Left ventricle myocardium inferior (tissue), 1 donor: ENCODE measurements at regions not wholly inside any gene's neighbourhood (a gene's known extent, or its start where the extent isn't known, plus 50 kb on each side); places are given as distances from the start of the nearest gene placed in this dataset.
A peak's percentile ranks its signal among the peaks of the same experiment; 100 is the strongest.
"Not testable (repeated sequence)": the region's sequence is repeated elsewhere in the genome, so short reads cannot be mapped to it uniquely, and the experiment has no call there.

Experiments
- DNase-seq: peaks from one replicate; pipeline ENCODE4 v3.0.0-alpha.2; 2020
- H3K27ac ChIP-seq: fragments of 200-600 bp; replicated peaks from 2 replicates; pipeline ENCODE4 v1.8.0; 2021
- H3K27me3 ChIP-seq: fragments of 200-600 bp; 2 replicates; pipeline ENCODE4 v1.8.0; 2021; ENCODE audit warnings: low read depth
- H3K36me3 ChIP-seq: fragments of 200-600 bp; 2 replicates; pipeline ENCODE4 v1.8.0; 2021
- H3K4me1 ChIP-seq: fragments of 200-600 bp; 2 replicates; pipeline ENCODE4 v1.8.0; 2021
- H3K4me3 ChIP-seq: fragments of 200-600 bp; 2 replicates; pipeline ENCODE4 v1.8.0; 2021; ENCODE audit warnings: mild to moderate bottlenecking, moderate library complexity
- H3K9me3 ChIP-seq: fragments of 200-600 bp; replicated peaks from 2 replicates; pipeline ENCODE4 v1.8.0; 2021
- intact Hi-C: fragments of 100-400 bp; cut with micrococcal nuclease; formaldehyde crosslinking; loops from one replicate; pipeline ENCODE4 v1.11.0; 2022
- TF ChIP-seq, protein P1 (sequence below): fragments of 200-600 bp; IDR thresholded peaks from 2 replicates; pipeline ENCODE4 v1.8.0; 2021; ENCODE audit warnings: antibody characterized with exemption, mild to moderate bottlenecking, borderline replicate concordance
- donor health status: DM: no; HTN: yes; CAD: no; lungs with severe emphysema.

DNA sequence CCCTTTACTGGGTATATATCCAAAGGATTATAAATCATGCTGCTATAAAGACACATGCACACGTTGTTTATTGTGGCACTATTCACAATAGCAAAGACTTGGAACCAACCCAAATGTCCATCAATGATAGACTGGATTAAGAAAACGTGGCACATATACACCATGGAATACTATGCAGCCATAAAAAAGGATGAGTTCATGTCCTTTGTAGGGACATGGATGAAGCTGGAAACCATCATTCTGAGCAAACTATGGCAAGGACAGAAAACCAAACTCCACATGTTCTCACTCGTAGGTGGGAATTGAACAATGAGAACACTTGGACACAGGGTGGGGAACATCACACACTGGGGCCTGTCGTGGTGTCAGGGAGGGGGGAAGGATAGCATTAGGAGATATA, 59.2 kb downstream of the CXorf49B start:
- H3K9me3 ChIP-seq, intact Hi-C loops, H3K27ac ChIP-seq, H3K4me3 ChIP-seq, H3K27me3 ChIP-seq, DNase-seq, H3K36me3 ChIP-seq, H3K4me1 ChIP-seq: not testable (repeated sequence)

DNA sequence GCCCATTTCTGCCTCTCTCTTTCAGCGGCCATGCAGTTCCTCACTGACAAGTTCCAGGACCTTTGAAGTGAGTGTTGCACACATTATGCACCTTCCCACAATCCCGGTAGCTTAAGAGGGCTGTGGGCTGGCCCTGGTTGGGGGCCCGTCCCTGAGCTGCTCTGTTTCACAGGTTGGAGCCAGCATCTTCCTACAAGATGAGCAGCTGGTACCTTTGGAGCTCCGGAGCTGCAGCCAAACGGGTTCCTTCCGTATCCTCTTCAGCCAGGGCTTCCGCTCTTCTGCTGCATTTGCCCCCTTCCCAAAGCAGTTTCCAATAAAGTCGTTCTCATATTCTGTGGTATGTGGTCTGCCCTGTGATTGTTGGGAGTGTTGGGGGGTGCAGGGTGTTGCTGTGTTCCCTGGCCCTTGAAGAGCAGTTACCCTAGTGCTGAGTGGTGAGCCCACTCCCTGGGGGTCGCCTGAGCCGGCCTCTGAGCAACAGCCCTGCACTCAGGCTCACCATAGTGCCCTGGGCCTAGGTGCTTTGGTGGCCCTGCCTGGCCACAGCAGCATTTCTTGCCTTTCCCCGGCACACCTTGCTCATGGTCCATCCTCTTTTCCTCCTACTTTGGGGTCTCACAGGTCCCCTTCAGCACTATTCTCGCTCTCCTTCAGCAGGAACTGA, 60.4 kb downstream of the CXorf49B start:
- no peaks in the 10 kb centered on the region for H3K4me1 ChIP-seq
- intact Hi-C loops, result no loop called here
- TF ChIP-seq, protein P1, sequence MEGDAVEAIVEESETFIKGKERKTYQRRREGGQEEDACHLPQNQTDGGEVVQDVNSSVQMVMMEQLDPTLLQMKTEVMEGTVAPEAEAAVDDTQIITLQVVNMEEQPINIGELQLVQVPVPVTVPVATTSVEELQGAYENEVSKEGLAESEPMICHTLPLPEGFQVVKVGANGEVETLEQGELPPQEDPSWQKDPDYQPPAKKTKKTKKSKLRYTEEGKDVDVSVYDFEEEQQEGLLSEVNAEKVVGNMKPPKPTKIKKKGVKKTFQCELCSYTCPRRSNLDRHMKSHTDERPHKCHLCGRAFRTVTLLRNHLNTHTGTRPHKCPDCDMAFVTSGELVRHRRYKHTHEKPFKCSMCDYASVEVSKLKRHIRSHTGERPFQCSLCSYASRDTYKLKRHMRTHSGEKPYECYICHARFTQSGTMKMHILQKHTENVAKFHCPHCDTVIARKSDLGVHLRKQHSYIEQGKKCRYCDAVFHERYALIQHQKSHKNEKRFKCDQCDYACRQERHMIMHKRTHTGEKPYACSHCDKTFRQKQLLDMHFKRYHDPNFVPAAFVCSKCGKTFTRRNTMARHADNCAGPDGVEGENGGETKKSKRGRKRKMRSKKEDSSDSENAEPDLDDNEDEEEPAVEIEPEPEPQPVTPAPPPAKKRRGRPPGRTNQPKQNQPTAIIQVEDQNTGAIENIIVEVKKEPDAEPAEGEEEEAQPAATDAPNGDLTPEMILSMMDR, result no peak
- no peaks in the 10 kb centered on the region for H3K9me3 ChIP-seq
- no peaks in the 10 kb centered on the region for H3K27me3 ChIP-seq
- no peaks in the 10 kb centered on the region for H3K36me3 ChIP-seq
- H3K4me3 ChIP-seq, result no peak overlapping the region
- no peak for DNase-seq
- no peak overlapping the region for H3K27ac ChIP-seq

DNA sequence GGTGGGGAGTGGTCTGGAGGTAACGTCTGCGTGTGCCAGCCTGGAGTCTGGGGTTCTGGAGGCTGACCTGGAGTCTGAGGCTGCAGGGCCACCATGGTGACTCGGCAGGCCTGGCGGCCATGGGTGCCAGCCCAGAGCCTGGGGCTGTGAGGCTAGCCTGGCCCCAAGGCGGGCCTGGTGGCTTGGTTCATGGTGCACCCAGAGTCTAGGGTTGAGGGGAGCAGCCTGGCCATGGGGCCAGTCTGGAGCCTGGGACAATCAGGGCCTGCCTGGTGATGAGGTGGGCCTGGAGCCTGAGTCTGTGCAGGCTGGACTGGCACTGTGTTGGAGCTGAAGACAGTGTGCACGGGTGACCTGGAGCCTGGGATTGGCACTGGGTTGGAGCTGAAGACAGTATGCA, 64.9 kb downstream of the CXorf49B start:
- Histone ChIP-seq H3K27me3 (peaks cover 8% of the 10 kb centered on the region), H3K27ac (no peak overlapping the region), H3K36me3 (no peaks in the 10 kb centered on the region), H3K4me3 (no peak overlapping the region), H3K4me1 (no peaks in the 10 kb centered on the region), H3K9me3 (no peaks in the 10 kb centered on the region)
- DNase-seq, result no peak
- intact Hi-C loops, result no loop called here
- TF ChIP-seq, protein P1, result no peak

DNA sequence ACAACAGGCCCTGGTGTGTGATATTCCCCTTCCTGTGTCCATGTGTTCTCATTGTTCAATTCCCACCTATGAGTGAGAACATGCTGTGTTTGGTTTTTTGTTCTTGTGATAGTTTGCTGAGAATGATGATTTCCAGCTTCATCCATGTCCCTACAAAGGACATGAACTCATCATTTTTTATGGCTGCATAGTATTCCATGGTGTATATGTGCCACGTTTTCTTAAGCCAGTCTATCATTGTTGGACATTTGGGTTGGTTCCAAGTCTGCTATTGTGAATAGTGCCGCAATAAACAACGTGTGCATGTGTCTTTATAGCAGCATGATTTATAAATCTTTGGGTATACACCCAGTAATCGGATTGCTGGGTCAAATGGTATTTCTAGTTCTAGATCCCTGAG, 72.6 kb upstream of the NHSL2 start:
- H3K4me3 ChIP-seq, DNase-seq, H3K9me3 ChIP-seq, intact Hi-C loops, H3K4me1 ChIP-seq, H3K27me3 ChIP-seq, H3K36me3 ChIP-seq, H3K27ac ChIP-seq: not testable (repeated sequence)

DNA sequence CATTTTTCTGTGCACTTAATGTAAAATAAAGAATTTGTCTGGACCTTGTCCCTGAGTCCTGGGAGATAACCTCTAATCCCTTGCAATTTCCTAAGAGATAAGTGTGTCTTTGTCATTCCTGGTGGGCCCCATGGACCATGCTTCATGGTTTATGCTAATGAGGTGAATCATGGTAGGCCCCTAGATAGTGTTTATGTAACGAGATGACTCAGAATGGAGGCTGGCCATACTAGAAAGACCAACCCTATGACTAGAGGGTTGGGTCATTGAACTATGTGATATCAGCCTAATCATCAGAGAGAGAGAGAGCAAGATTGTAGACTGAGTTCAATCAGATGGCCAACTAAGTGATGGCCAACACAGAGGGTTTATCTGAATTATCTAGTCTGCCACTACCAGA, 64.2 kb upstream of the NHSL2 start:
- no peak for DNase-seq
- H3K4me1 ChIP-seq, result no peaks in the 10 kb centered on the region
- H3K27ac ChIP-seq, result no peak overlapping the region
- no peaks in the 10 kb centered on the region for H3K36me3 ChIP-seq
- H3K4me3 ChIP-seq, result no peak overlapping the region
- H3K27me3 ChIP-seq, result no peaks in the 10 kb centered on the region
- TF ChIP-seq, protein P1, result no peak
- intact Hi-C loops, result no loop called here
- no peaks in the 10 kb centered on the region for H3K9me3 ChIP-seq

DNA sequence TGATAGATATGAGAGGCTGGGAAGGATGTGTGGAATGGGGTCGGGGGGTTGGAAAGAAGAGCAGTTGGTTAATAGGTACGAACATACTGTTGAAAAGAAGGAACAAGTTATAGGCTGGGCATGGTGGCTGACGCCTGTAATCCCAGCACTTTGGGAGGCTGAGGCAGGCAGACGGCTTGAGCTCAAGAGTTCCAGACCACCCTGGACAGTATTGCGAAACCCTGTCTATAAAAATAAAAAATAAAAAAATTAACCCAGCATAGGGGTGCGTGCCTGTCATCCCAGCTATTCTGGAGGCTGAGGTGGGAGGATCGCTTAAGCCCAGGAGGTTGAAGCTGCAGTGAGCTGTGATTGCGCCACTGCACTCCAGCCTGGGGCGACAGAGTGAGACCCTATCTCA, 58.5 kb upstream of the NHSL2 start:
- TF ChIP-seq, protein P1, result no peak
- intact Hi-C loops, result no loop called here
- Histone ChIP-seq H3K36me3 (no peaks in the 10 kb centered on the region), H3K9me3 (no peaks in the 10 kb centered on the region), H3K27ac (no peak overlapping the region), H3K27me3 (no peaks in the 10 kb centered on the region), H3K4me3 (no peak overlapping the region), H3K4me1 (no peaks in the 10 kb centered on the region)
- DNase-seq, result no peak

DNA sequence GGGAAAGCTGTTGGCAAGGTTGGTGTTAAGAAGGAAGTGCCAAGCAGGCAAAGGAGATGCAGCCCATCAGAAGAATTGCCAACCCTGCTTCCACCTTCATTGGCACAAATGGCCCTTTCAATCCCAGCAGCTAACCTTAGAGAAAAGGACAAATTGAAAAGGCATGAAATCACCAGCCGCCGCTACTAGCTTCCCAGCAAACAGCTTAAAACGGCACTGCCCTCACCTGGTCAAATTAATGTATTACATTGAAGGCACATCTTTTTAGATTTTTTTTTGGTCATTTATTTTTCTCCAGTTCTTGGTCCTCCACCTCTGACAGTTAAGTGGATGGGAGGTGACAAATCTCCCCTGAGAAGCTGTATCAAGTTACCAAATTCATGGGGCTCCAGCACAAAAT, 51.0 kb upstream of the NHSL2 start:
- TF ChIP-seq, protein P1, result peak; percentile 60
- no peaks in the 10 kb centered on the region for H3K27me3 ChIP-seq

More for the DNA sequence above, 51.0 kb upstream of the NHSL2 start:
- DNase-seq, result no peak
- intact Hi-C loops, result no loop called here
- Histone ChIP-seq H3K4me1 (no peaks in the 10 kb centered on the region), H3K9me3 (no peaks in the 10 kb centered on the region), H3K36me3 (no peaks in the 10 kb centered on the region), H3K27ac (no peak overlapping the region), H3K4me3 (no peak overlapping the region)
